C4-2B (cell line): ENCODE measurements at regions not wholly inside any gene's neighbourhood (a gene's known extent, or its start where the extent isn't known, plus 50 kb on each side); places are given as distances from the start of the nearest gene placed in this dataset.
"Not testable (repeated sequence)": the region's sequence is repeated elsewhere in the genome, so short reads cannot be mapped to it uniquely, and the experiment has no call there.

Source experiments
- ZFX ChIP-seq: fragments of 450-650 bp; IDR thresholded peaks from 2 replicates; pipeline ENCODE4 v1.6.1; 2017
- TF ChIP-seq, protein P1 (sequence below): fragments of 450-650 bp; conservative IDR thresholded peaks from 2 replicates; pipeline ENCODE4 v1.5.1; 2017; ENCODE audit warnings: mild to moderate bottlenecking

DNA sequence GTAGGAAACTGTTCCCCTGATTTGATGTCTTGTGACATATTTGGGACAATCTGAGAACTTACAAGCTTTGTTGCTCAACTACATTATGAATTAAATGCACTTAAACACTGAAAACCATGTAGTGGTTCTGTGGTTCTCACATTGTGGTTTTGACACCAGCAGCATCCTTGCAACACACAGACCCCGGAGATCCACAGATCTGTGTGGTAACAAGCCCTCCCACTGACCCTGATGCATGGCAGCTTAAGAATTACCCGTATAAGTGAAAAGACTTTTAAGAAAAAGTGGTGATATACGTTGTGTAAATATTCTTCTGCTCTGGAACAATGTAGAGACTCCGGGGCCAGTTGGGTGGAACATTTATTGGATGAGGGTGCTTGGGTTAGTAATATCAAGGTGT is 127.4 kb upstream of the ANKRD30BL start:
- TF ChIP-seq, protein P1, sequence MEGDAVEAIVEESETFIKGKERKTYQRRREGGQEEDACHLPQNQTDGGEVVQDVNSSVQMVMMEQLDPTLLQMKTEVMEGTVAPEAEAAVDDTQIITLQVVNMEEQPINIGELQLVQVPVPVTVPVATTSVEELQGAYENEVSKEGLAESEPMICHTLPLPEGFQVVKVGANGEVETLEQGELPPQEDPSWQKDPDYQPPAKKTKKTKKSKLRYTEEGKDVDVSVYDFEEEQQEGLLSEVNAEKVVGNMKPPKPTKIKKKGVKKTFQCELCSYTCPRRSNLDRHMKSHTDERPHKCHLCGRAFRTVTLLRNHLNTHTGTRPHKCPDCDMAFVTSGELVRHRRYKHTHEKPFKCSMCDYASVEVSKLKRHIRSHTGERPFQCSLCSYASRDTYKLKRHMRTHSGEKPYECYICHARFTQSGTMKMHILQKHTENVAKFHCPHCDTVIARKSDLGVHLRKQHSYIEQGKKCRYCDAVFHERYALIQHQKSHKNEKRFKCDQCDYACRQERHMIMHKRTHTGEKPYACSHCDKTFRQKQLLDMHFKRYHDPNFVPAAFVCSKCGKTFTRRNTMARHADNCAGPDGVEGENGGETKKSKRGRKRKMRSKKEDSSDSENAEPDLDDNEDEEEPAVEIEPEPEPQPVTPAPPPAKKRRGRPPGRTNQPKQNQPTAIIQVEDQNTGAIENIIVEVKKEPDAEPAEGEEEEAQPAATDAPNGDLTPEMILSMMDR: not testable (repeated sequence)
- TF ChIP-seq ZFX: not testable (repeated sequence)
